ENCODE measurements at regions not wholly inside any gene's neighbourhood (a gene's known extent, or its start where the extent isn't known, plus 50 kb on each side); places are given as distances from the start of the nearest gene placed in this dataset.
A peak's percentile ranks its signal among the peaks of the same experiment; 100 is the strongest.

- no peak for DNase-seq
Measured at GRCh38 chr13:44058067-44058466, 178.4 kb downstream of the LACC1 start.

- no peak for DNase-seq
Measured at GRCh38 chr13:44058624-44059215, 179.0 kb downstream of the LACC1 start.

- no peak for DNase-seq
Measured at GRCh38 chr13:44061876-44062275, 182.2 kb downstream of the LACC1 start.

GRCh38 chr13:44063467-44063866, 183.8 kb downstream of the LACC1 start:
- no peak for DNase-seq

- no peak for DNase-seq
Measured at GRCh38 chr13:44063881-44064280, 184.2 kb downstream of the LACC1 start.

- no peak for DNase-seq
Measured at GRCh38 chr13:44064357-44064756, 184.7 kb downstream of the LACC1 start.

- no peak for DNase-seq
Measured at GRCh38 chr13:44068169-44068568, 188.5 kb downstream of the LACC1 start.

- DNase-seq = no peak
Measured at GRCh38 chr13:44068737-44069136, 189.0 kb downstream of the LACC1 start.

- DNase-seq = no peak
Measured at GRCh38 chr13:44072536-44072935, 192.8 kb downstream of the LACC1 start.

GRCh38 chr13:44074611-44075010, 194.9 kb downstream of the LACC1 start:
- DNase-seq = no peak

GRCh38 chr13:44075113-44075512, 195.4 kb downstream of the LACC1 start:
- no peak for DNase-seq

- no peak for DNase-seq
Measured at GRCh38 chr13:44078806-44079376, 199.2 kb downstream of the LACC1 start.

- DNase-seq = no peak
Measured at GRCh38 chr13:44079413-44080205, 199.9 kb downstream of the LACC1 start.

- DNase-seq = no peak
Measured at GRCh38 chr13:44084146-44084545, 204.4 kb downstream of the LACC1 start.

- no peak for DNase-seq
Measured at GRCh38 chr13:44086389-44086788, 206.7 kb downstream of the LACC1 start.

GRCh38 chr13:44088411-44088810, 208.7 kb downstream of the LACC1 start:
- DNase-seq = no peak

GRCh38 chr13:44088991-44089413, 209.3 kb downstream of the LACC1 start:
- peak; percentile 10 for DNase-seq

- DNase-seq = peak; percentile 3
Measured at GRCh38 chr13:44089452-44089851, 209.7 kb downstream of the LACC1 start.

GRCh38 chr13:44092078-44092970, 212.6 kb downstream of the LACC1 start:
- no peak for DNase-seq

GRCh38 chr13:44093607-44094564, 214.2 kb downstream of the LACC1 start:
- DNase-seq = no peak

GRCh38 chr13:44096901-44097300, 217.2 kb downstream of the LACC1 start:
- DNase-seq = no peak

- no peak for DNase-seq
Measured at GRCh38 chr13:44098559-44098958, 218.9 kb downstream of the LACC1 start.

Measured in CD4-positive, alpha-beta T cell treated with Interleukin-12 subunit alpha and Interleukin-12 subunit beta, for 1 hour (primary cell).